GM23338 (cell line): ENCODE measurements at regions not wholly inside any gene's neighbourhood (a gene's known extent, or its start where the extent isn't known, plus 50 kb on each side); places are given as distances from the start of the nearest gene placed in this dataset.

Experiments
- ATAC-seq: fragments of 200-7000 bp; cut with Tn5 transposase; 3 replicates; pipeline ENCODE4 v1.9.1; 2020
- DNase-seq: peaks from one replicate; pipeline ENCODE4 v3.0.0-alpha.2; 2015; ENCODE audit warnings: low spot score
- H2AFZ ChIP-seq: fragments of 200-600 bp; sonication (generic); 2 replicates; pipeline ENCODE4 v1.8.0; 2016; ENCODE audit warnings: antibody characterized with exemption, mild to moderate bottlenecking, moderate library complexity
- H3F3A ChIP-seq: fragments of 200-600 bp; sonication (generic); replicated peaks from 2 replicates; pipeline ENCODE4 v1.8.0; 2017; ENCODE audit warnings: antibody characterized with exemption, mixed run types, low read depth
- H3K27ac ChIP-seq: fragments of 200-600 bp; sonication (generic); 2 replicates; pipeline ENCODE4 v1.6.1; 2016; ENCODE audit warnings: low read depth
- H3K27me3 ChIP-seq: fragments of 200-600 bp; sonication (generic); 2 replicates; pipeline ENCODE4 v1.8.0; 2016; ENCODE audit warnings: mild to moderate bottlenecking, mixed run types, moderate library complexity; ENCODE audit not compliant: insufficient read depth
- H3K36me3 ChIP-seq: fragments of 200-600 bp; sonication (generic); 2 replicates; pipeline ENCODE4 v1.8.0; 2016; ENCODE audit warnings: mild to moderate bottlenecking; ENCODE audit not compliant: insufficient read depth
- H3K4me1 ChIP-seq: fragments of 200-600 bp; sonication (generic); 2 replicates; pipeline ENCODE4 v1.8.0; 2016; ENCODE audit warnings: mild to moderate bottlenecking, moderate library complexity; ENCODE audit not compliant: insufficient read depth
- H3K4me2 ChIP-seq: fragments of 200-600 bp; sonication (generic); 2 replicates; pipeline ENCODE4 v1.7.1; 2017; ENCODE audit warnings: mixed run types
- H3K4me3 ChIP-seq: fragments of 200-600 bp; sonication (generic); 2 replicates; pipeline ENCODE4 v1.6.1; 2016; ENCODE audit warnings: mixed run types
- H3K79me2 ChIP-seq: fragments of 200-600 bp; sonication (generic); replicated peaks from 2 replicates; pipeline ENCODE4 v1.8.0; 2017; ENCODE audit warnings: mild to moderate bottlenecking; ENCODE audit not compliant: insufficient read depth
- H3K9me2 ChIP-seq: fragments of 200-600 bp; sonication (generic); 2 replicates; pipeline ENCODE4 v1.8.0; 2017; ENCODE audit not compliant: insufficient read depth
- H4K20me1 ChIP-seq: fragments of 200-600 bp; sonication (generic); replicated peaks from 2 replicates; pipeline ENCODE4 v1.8.0; 2017; ENCODE audit warnings: mild to moderate bottlenecking; ENCODE audit not compliant: insufficient read depth
- H3K27ac Mint-ChIP-seq: 2 replicates; pipeline ENCODE4 v1.8.0; 2020; ENCODE audit warnings: inconsistent platforms, mild to moderate bottlenecking, moderate library complexity, mixed read lengths
- H3K27me3 Mint-ChIP-seq: 3 replicates; pipeline ENCODE4 v1.8.0; 2022; ENCODE audit warnings: low read depth, mild to moderate bottlenecking, moderate library complexity, mixed read lengths, inconsistent platforms; ENCODE audit not compliant: insufficient read depth, poor library complexity
- H3K36me3 Mint-ChIP-seq: 3 replicates; pipeline ENCODE4 v1.8.0; 2021; ENCODE audit warnings: low read depth, mild to moderate bottlenecking, inconsistent platforms, moderate library complexity, mixed read lengths
- H3K4me1 Mint-ChIP-seq: 3 replicates; pipeline ENCODE4 v1.8.0; 2020; ENCODE audit warnings: mild to moderate bottlenecking, inconsistent platforms, mixed read lengths
- H3K4me3 Mint-ChIP-seq: 3 replicates; pipeline ENCODE4 v1.8.0; 2021; ENCODE audit warnings: moderate library complexity, mild to moderate bottlenecking, inconsistent platforms, mixed read lengths
- H3K9me3 Mint-ChIP-seq: 3 replicates; pipeline ENCODE4 v1.8.0; 2020; ENCODE audit warnings: moderate library complexity, mild to moderate bottlenecking, inconsistent platforms, mixed read lengths
- CREB1 ChIP-seq: fragments of 250-450 bp; sonication (Bioruptor Pico); IDR thresholded peaks from 2 replicates; pipeline ENCODE4 v1.5.0; 2020; ENCODE audit warnings: low read depth, mild to moderate bottlenecking, moderate library complexity
- CTCF ChIP-seq, 2 experiments: fragments of 200-600 bp in 1 of 2; sonication (generic) in 1 of 2; conservative IDR thresholded peaks; 2 replicates each; pipeline versions ENCODE4 v1.5.1 to v1.6.1; 2016 to 2017; ENCODE audit warnings: antibody characterized with exemption in 2 of 2, low read depth in 2 of 2, mild to moderate bottlenecking in 2 of 2, moderate library complexity in 1 of 2
- ETS1 ChIP-seq: IDR thresholded peaks from 2 replicates; pipeline ENCODE4 v1.6.1; 2016; ENCODE audit warnings: antibody characterized with exemption
- EZH2 ChIP-seq: fragments of 200-600 bp; sonication (generic); IDR thresholded peaks from one replicate; pipeline ENCODE4 v1.8.0; 2017; ENCODE audit warnings: antibody characterized with exemption, mild to moderate bottlenecking, low read depth; ENCODE audit not compliant: unreplicated experiment
- EZH2phosphoT487 ChIP-seq: fragments of 200-600 bp; sonication (generic); IDR thresholded peaks from one replicate; pipeline ENCODE4 v1.8.1; 2018; ENCODE audit warnings: antibody characterized with exemption; ENCODE audit not compliant: unreplicated experiment
- JUNB ChIP-seq: IDR thresholded peaks from one replicate; pipeline ENCODE4 v1.6.1; 2016; ENCODE audit warnings: antibody characterized with exemption; ENCODE audit not compliant: unreplicated experiment
- NANOG ChIP-seq: IDR thresholded peaks from 2 replicates; pipeline ENCODE4 v1.6.1; 2016; ENCODE audit warnings: antibody characterized with exemption, borderline replicate concordance
- POLR2AphosphoS5 ChIP-seq: IDR thresholded peaks from 2 replicates; pipeline ENCODE4 v1.6.1; 2016; ENCODE audit warnings: antibody characterized with exemption, low read depth
- REST ChIP-seq: IDR thresholded peaks from one replicate; pipeline ENCODE4 v1.6.1; 2018; ENCODE audit warnings: antibody characterized with exemption; ENCODE audit not compliant: unreplicated experiment
- STAT1 ChIP-seq: IDR thresholded peaks from one replicate; pipeline ENCODE4 v1.6.1; 2016; ENCODE audit warnings: antibody characterized with exemption; ENCODE audit not compliant: unreplicated experiment
- ZNF114 ChIP-seq: fragments of 250-450 bp; sonication (Bioruptor Pico); IDR thresholded peaks from 2 replicates; pipeline ENCODE4 v1.5.0; 2020; ENCODE audit warnings: mild to moderate bottlenecking, moderate library complexity
- ZNF331 ChIP-seq: fragments of 250-450 bp; sonication (Bioruptor Pico); IDR thresholded peaks from 2 replicates; pipeline ENCODE4 v1.5.0; 2020; ENCODE audit warnings: low read depth, mild to moderate bottlenecking, moderate library complexity
- ZNF462 ChIP-seq: fragments of 250-450 bp; sonication (Bioruptor Pico); IDR thresholded peaks from 2 replicates; pipeline ENCODE4 v1.5.0; 2020; ENCODE audit warnings: mild to moderate bottlenecking, moderate library complexity

- TF ChIP-seq CTCF (conservative IDR thresholded peaks at IDR 0.05; ENCODE audit: low read depth in 2 of 2) (no peak), EZH2phosphoT487 (no peak), STAT1 (no peak), ZNF114 (no peak), CREB1 (CRISPR knock-in tag) (no peak), ETS1 (no peak), NANOG (no peak), POLR2AphosphoS5 (no peak), JUNB (no peak), ZNF462 (CRISPR knock-in tag) (no peak), ZNF331 (no peak), REST (no peak), EZH2 (no peak)
- no peak overlapping the region for H3K4me2 ChIP-seq
- H3K79me2 ChIP-seq = no peaks in the 10 kb centered on the region
- no peak for DNase-seq
- H3K9me2 ChIP-seq = peaks cover 8% of the 10 kb centered on the region; the same call in 1 of the 2 replicates
- H3K27me3 ChIP-seq = no peaks in the 10 kb centered on the region
- peaks cover 17% of the 10 kb centered on the region; the same call in 2 of the 3 replicates for H3K9me3 Mint-ChIP-seq
- no peak overlapping the region for H3K4me3 ChIP-seq
- peaks cover 13% of the 10 kb centered on the region for H3K36me3 Mint-ChIP-seq
- H3K27ac Mint-ChIP-seq = no peak overlapping the region
- no peak overlapping the region for H3K4me3 Mint-ChIP-seq
- H3K27ac ChIP-seq = no peak overlapping the region
- H3K4me1 Mint-ChIP-seq = no peaks in the 10 kb centered on the region
- H2AFZ ChIP-seq = peak overlapping the region; percentile 39; the same call in 1 of the 2 replicates
- no peaks in the 10 kb centered on the region for H3K27me3 Mint-ChIP-seq
- no peaks in the 10 kb centered on the region for H4K20me1 ChIP-seq
- ATAC-seq = no peak
- no peaks in the 10 kb centered on the region for H3K36me3 ChIP-seq
- H3K4me1 ChIP-seq = no peaks in the 10 kb centered on the region
- H3F3A ChIP-seq = no peaks in the 10 kb centered on the region
Measured at GRCh38 chr7:52320610-52321009, 714.8 kb upstream of the POM121L12 start.
